GM12891 (cell line): ENCODE measurements at regions not wholly inside any gene's neighbourhood (a gene's known extent, or its start where the extent isn't known, plus 50 kb on each side); places are given as distances from the start of the nearest gene placed in this dataset.

ENCODE experiments used
- POLR2A ChIP-seq: IDR thresholded peaks from 2 replicates; pipeline ENCODE4 v1.6.1; 2011; ENCODE audit warnings: low read depth, low read length, control low read depth
- POLR2AphosphoS5 ChIP-seq: IDR thresholded peaks from 2 replicates; pipeline ENCODE4 v1.6.1; 2011; ENCODE audit warnings: low read depth, low read length, control low read depth
- POU2F2 ChIP-seq: IDR thresholded peaks from 2 replicates; pipeline ENCODE4 v1.6.1; 2011; ENCODE audit warnings: low read depth, mild to moderate bottlenecking, control low read depth, low read length, moderate library complexity
- SPI1 ChIP-seq: IDR thresholded peaks from 2 replicates; pipeline ENCODE4 v1.6.1; 2011; ENCODE audit warnings: low read depth, low read length, control low read depth
- TAF1 ChIP-seq: IDR thresholded peaks from 2 replicates; pipeline ENCODE4 v1.6.1; 2011; ENCODE audit warnings: low read depth, low read length, control low read depth

DNA sequence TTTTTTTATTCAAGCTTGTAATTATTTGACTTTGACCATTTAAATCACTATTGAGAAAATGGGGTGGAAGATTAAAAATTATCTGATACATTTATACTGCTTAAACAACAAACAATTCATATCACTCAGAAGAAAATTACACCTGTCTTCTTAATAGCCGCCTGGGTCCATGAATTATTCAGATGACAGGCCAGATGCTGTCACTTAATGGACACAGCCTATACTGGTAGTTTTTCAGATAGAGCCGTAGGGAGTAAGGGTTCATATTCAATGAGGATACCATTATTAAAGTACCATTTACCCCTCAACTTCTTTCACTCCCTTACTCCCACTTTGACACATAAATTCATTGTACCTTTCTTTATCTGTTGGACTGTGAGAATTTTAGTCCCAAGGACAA, 1193.4 kb upstream of the MAP3K7 start:
- TF ChIP-seq POLR2A (no peak), TAF1 (no peak), POLR2AphosphoS5 (no peak), POU2F2 (no peak), SPI1 (no peak)
